Body of pancreas (tissue), 4 donors: ENCODE measurements at regions not wholly inside any gene's neighbourhood (a gene's known extent, or its start where the extent isn't known, plus 50 kb on each side); places are given as distances from the start of the nearest gene placed in this dataset.
A peak's percentile ranks its signal among the peaks of the same experiment; 100 is the strongest.

Experiments used
- ATAC-seq: fragments of 150-250 bp; one replicate; pipeline ENCODE4 v1.9.1; 2016
- DNase-seq, 4 donors: peaks; one replicate each; pipeline ENCODE4 v3.0.0-alpha.2; 2019
- H3K27ac ChIP-seq, 4 donors: fragments of 200-600 bp; sonication (generic); 1 replicate in 3 of 4; 2 replicates in 1 of 4; pipeline versions ENCODE4 v1.5.1 to v1.6.1; 2016 to 2019; ENCODE audit warnings: mild to moderate bottlenecking in 1 of 4, mixed read lengths in 1 of 4, moderate library complexity in 1 of 4
- H3K27me3 ChIP-seq, 2 donors: fragments of 200-600 bp; sonication (generic); one replicate each; pipeline ENCODE4 v1.6.0; 2016; ENCODE audit warnings: mild to moderate bottlenecking in 1 of 2
- H3K36me3 ChIP-seq, 2 donors: fragments of 200-600 bp; sonication (generic); replicated peaks in 1 of 2; 2 replicates each; pipeline ENCODE4 v1.5.1; 2016; ENCODE audit warnings: low read depth in 2 of 2; ENCODE audit not compliant: insufficient read depth in 1 of 2
- H3K4me1 ChIP-seq: fragments of 200-600 bp; sonication (generic); one replicate; pipeline ENCODE4 v1.6.0; 2016
- H3K4me3 ChIP-seq, 2 donors: fragments of 200-600 bp; sonication (generic); 1 replicate in 1 of 2; 2 replicates in 1 of 2; pipeline ENCODE4 v1.5.1; 2016 to 2019
- H3K9me3 ChIP-seq, 3 donors: fragments of 200-600 bp; sonication (generic); 1 replicate in 2 of 3; 2 replicates in 1 of 3; pipeline ENCODE4 v1.5.1; 2016
- POLR2A ChIP-seq, 3 donors: fragments of 450-650 bp; IDR thresholded peaks; one replicate each; pipeline ENCODE4 v1.6.1; 2016; ENCODE audit warnings: antibody characterized with exemption in 3 of 3, mild to moderate bottlenecking in 2 of 3
- WGBS, 2 donors: methylation state at CpG; one replicate each; pipeline ENCODE4 v1.1.5; 2017; 5-methylcytosine and 5-hydroxymethylcytosine counted together
- intact Hi-C: fragments of 100-400 bp; cut with DNase I; formaldehyde crosslinking; loops from one replicate; pipeline ENCODE4 v1.15.1; 2023
- TF ChIP-seq, protein P1 (sequence below), 7 experiments: fragments of 450-650 bp in 4 of 7; fragments of 200-600 bp in 3 of 7; sonication (generic) in 3 of 7; IDR thresholded peaks; one replicate each; pipeline ENCODE4 v1.5.1; 2016 to 2019; ENCODE audit warnings: antibody characterized with exemption in 7 of 7

DNA sequence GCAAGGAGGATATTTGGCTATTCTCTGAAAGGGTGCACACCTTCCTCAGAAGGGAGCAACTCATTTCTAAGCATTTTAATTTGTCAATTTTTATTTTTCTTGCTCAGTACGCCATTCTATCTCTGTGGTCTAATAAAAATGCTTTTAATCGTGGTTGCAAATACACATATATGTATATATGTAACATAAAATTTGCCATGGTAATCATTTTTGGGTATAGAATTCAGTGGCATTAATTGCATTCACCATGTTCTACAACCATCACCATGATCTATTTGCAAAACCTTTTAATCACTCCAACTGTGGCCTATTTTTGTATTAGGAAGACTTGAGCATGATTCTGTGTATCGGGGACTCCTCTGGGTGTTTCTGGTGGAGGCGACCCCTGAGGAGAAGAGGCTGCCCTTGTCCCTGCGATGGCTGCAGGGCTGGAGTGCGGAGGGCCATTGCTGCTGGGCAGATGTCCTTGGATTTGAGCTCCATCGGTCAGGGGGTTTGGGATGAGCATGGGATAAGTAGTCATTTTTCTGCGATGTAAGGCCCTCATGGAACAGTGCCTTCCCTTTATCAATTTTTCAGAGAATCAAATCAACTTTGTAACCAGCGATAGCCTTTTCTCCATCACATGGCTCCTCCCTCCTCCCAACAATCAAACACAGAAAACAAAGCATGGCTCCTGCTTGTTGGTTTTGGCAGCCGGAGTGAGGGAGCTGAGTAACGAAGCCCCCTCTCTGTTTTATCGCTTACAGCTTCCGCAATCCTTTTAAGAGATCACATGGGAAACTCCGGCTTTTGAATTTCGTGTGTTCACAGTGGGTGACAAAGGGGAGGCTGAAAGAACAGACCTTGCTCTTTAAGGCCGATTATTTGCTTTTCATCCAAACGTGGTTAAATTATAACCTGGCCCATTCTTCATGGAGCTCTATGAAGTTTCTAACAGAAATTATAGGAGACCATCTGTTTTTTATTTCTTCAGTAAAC lies 187.3 kb downstream of the TENT4A start:
- Histone ChIP-seq H3K36me3 (no peaks in the 10 kb centered on the region), H3K4me1 (peaks cover 28% of the 10 kb centered on the region), H3K27me3 (no peaks in the 10 kb centered on the region), H3K27ac (peak overlapping the region; percentile 25 to 68 (median 62)), H3K9me3 (no peaks in the 10 kb centered on the region), H3K4me3 (no peak overlapping the region)
- intact Hi-C loops, result no loop called here
- TF ChIP-seq, protein P1, sequence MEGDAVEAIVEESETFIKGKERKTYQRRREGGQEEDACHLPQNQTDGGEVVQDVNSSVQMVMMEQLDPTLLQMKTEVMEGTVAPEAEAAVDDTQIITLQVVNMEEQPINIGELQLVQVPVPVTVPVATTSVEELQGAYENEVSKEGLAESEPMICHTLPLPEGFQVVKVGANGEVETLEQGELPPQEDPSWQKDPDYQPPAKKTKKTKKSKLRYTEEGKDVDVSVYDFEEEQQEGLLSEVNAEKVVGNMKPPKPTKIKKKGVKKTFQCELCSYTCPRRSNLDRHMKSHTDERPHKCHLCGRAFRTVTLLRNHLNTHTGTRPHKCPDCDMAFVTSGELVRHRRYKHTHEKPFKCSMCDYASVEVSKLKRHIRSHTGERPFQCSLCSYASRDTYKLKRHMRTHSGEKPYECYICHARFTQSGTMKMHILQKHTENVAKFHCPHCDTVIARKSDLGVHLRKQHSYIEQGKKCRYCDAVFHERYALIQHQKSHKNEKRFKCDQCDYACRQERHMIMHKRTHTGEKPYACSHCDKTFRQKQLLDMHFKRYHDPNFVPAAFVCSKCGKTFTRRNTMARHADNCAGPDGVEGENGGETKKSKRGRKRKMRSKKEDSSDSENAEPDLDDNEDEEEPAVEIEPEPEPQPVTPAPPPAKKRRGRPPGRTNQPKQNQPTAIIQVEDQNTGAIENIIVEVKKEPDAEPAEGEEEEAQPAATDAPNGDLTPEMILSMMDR (IDR thresholded peaks at IDR 0.05), result no peak
- TF ChIP-seq POLR2A (IDR thresholded peaks at IDR 0.05), result no peak
- WGBS, 2 donors, result 41 to 42% methylated on average over 17 of the region's 17 CpGs
- ATAC-seq (peak; percentile 77), DNase-seq (peak; percentile 51 to 77 (median 62))

DNA sequence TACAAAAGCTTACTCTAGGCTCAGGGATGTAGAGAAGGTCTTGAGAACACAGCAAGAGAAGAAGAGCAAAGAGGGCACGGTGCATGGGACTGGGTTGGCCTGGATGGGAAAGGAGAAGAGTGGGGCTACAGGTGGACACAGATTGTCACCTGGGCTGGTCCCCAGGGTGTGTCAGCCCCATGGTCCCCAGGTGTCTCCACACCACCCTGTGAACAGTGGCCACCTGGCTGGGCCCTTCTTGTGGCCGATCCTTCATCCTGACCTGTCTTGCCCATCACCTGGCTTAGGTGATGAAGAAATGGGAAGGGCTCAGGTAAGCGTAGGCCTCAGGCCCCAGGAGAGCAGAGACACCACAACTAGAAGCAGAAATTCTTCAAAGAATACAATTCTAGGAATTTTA lies 188.9 kb downstream of the TENT4A start:
- Histone ChIP-seq H3K27me3 (no peaks in the 10 kb centered on the region), H3K27ac (no peak overlapping the region), H3K36me3 (no peaks in the 10 kb centered on the region), H3K4me1 (peaks cover 28% of the 10 kb centered on the region), H3K9me3 (no peaks in the 10 kb centered on the region), H3K4me3 (no peak overlapping the region)
- intact Hi-C loops, result no loop called here
- 95 to 97% methylated on average over 3 of the region's 3 CpGs for WGBS, 2 donors
- TF ChIP-seq, protein P1 (IDR thresholded peaks at IDR 0.05), result no peak
- TF ChIP-seq POLR2A (IDR thresholded peaks at IDR 0.05), result no peak
- no peak for ATAC-seq
- DNase-seq, result no peak

DNA sequence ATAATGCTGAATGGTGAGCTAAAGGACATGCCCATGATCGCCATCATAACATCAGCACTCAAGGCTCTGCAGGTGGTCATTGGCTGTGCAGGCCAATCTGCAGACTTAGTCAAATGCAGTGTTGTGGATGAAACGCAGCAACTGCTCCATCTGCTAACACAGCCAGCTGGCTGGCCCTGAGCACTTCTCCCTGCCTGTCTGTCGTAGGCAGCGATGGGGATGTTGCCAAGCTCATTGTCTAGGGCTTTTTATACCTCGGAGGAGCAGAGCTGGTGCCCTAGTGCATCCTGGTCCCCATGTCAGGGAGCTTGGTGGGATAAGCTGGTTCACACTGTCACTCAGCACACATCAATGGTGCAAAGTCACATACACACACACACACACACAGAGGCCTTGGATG lies 189.4 kb downstream of the TENT4A start:
- peak in 3 of 4 donors; percentile 27 to 39 (median 29) for DNase-seq
- H3K27ac ChIP-seq, result no peak overlapping the region
- no peak overlapping the region for H3K4me3 ChIP-seq
- intact Hi-C loops, result no loop called here
- peaks cover 28% of the 10 kb centered on the region for H3K4me1 ChIP-seq
- ATAC-seq, result no peak
- H3K27me3 ChIP-seq, result no peaks in the 10 kb centered on the region
- 55 to 87% methylated on average over 3 to 5 of the region's 5 CpGs for WGBS, 2 donors
- H3K36me3 ChIP-seq, result no peaks in the 10 kb centered on the region
- TF ChIP-seq POLR2A (IDR thresholded peaks at IDR 0.05), result no peak
- TF ChIP-seq, protein P1 (IDR thresholded peaks at IDR 0.05), result no peak
- no peaks in the 10 kb centered on the region for H3K9me3 ChIP-seq

DNA sequence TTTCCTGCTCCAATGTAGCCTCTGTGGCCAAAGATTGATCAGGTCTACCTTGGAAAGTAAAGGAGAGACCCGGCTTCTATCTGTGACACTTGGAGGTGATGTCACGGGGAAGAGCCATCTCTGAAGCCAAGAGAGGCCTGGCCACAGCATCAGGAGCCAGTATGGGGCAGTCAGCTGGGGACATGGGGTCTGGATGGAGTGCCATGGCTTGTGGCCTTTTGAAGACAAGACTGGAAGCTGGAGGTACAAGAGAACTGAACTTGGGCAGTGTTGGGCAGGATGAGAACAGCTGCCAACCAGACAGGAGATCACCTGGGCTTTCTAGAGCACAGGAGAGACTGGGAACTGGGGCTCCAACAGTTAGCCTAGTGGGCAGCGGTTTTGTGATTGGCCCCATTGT lies 190.7 kb downstream of the TENT4A start:
- DNase-seq (no peak), ATAC-seq (no peak)
- intact Hi-C loops, result no loop called here
- peaks cover 28% of the 10 kb centered on the region for H3K4me1 ChIP-seq
- no peaks in the 10 kb centered on the region for H3K9me3 ChIP-seq
- no peaks in the 10 kb centered on the region for H3K27me3 ChIP-seq
- H3K27ac ChIP-seq, result no peak overlapping the region
- H3K36me3 ChIP-seq, result no peaks in the 10 kb centered on the region
- 63 to 78% methylated on average over 3 of the region's 3 CpGs for WGBS, 2 donors
- no peak overlapping the region for H3K4me3 ChIP-seq
- TF ChIP-seq, protein P1 (IDR thresholded peaks at IDR 0.05), result no peak
- TF ChIP-seq POLR2A (IDR thresholded peaks at IDR 0.05), result no peak
